HUES64 (cell line): ENCODE measurements at regions not wholly inside any gene's neighbourhood (a gene's known extent, or its start where the extent isn't known, plus 50 kb on each side); places are given as distances from the start of the nearest gene placed in this dataset.

Source experiments
- H3K27ac ChIP-seq: 2 replicates; pipeline ENCODE4 v1.7.0; 2013; ENCODE audit warnings: low read depth, low read length, inconsistent platforms
- H3K27me3 ChIP-seq: 2 replicates; pipeline ENCODE4 v1.6.1; 2013; ENCODE audit warnings: mild to moderate bottlenecking, low read length; ENCODE audit not compliant: insufficient read depth
- H3K36me3 ChIP-seq: 2 replicates; pipeline ENCODE4 v1.6.1; 2013; ENCODE audit warnings: mild to moderate bottlenecking, low read length; ENCODE audit not compliant: insufficient read depth
- H3K4me1 ChIP-seq: 2 replicates; pipeline ENCODE4 v1.6.1; 2013; ENCODE audit warnings: mild to moderate bottlenecking, low read length, moderate library complexity; ENCODE audit not compliant: insufficient read depth
- H3K4me3 ChIP-seq: 2 replicates; pipeline ENCODE4 v1.5.1; 2013; ENCODE audit warnings: mild to moderate bottlenecking, low read length, moderate library complexity
- H3K9ac ChIP-seq: 2 replicates; pipeline ENCODE4 v1.6.1; 2013; ENCODE audit warnings: mild to moderate bottlenecking, low read depth, low read length
- H3K9me3 ChIP-seq: 2 replicates; pipeline ENCODE4 v1.6.1; 2013; ENCODE audit warnings: low read depth, low read length; ENCODE audit not compliant: insufficient read depth
- WGBS: fragments of 150-250, 120-280 bp; methylation state at CpG from one replicate; pipeline ENCODE4 v1.1.7; 2013; ENCODE audit warnings: missing lambda C conversion rate; 5-methylcytosine and 5-hydroxymethylcytosine counted together

DNA sequence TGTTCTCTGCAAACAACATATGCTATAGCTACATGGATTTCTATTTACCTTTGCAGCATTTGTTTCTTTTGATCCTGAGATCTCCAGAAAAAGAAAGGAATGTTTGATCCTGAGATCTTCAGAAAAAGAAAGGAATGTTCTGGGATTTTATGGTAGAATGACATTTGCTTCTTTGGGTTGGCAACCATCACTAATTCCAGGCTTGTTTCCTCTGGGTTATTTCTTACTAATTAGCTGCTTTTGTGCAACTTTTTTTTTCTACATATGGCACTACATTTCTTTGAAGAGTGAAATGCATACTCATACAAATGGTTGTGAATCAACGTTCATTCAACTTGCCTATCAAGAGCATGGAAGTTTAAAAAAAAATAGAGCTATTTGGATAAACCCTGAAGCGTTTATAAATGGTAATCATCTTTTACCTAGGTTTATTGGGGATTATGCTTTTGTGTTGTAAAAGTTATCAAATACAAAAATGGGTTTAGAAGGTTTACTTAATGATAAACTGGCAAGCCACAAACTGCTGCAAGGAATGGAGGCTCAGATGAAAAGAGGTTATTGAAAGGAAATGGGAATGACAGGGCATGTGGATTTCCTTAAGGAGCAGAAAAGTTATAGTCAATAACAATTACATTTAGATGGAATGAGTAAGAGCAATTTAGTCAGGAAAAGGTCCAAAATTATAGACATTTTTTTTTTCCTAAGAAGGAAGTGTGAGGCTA is 95.6 kb upstream of the PCDH18 start:
- H3K27ac ChIP-seq, result no peak overlapping the region
- no peak overlapping the region for H3K4me3 ChIP-seq
- H3K9ac ChIP-seq, result no peak overlapping the region
- H3K36me3 ChIP-seq, result no peaks in the 10 kb centered on the region
- H3K4me1 ChIP-seq, result peaks cover 8% of the 10 kb centered on the region; the same call in 1 of the 2 replicates
- H3K27me3 ChIP-seq, result no peaks in the 10 kb centered on the region
- H3K9me3 ChIP-seq, result no peaks in the 10 kb centered on the region
- WGBS, result 98% methylated on average over 2 of the region's 2 CpGs

DNA sequence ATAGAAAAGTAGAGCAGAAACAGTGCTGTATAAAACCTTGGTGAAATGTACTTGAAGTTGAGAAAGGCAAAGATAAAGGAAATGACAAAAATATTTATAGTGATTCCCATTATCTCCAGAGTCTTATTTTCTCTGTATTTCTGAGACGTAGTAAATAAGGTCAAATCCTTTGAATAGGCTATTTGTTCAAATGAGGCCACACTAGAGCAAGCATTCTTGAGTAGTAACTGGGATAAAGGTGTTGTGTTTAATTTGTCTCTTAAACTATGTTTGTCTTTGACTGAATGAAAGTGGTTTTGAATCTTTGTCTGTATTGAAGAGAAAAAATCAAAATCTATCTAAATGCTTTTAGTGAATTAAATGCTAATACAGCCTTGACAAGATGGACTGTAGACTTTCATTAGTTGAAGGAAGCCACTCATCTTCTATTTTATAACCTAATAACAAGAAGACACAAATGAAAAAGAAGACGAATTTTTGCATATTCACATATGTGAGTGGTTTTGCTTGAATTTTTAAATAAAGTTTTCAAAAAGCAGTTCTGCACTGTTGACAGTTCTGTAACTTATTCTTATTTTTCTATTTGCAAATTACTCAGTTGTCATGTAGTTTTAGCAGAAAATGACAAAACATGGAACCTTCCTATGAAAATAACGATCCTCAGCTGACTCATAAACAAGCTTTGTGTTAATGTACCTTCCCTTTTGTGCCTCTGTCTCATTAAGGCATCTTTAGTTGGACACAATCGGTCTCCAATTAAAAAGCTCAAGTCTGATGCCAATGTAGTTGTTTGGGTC is 94.8 kb upstream of the PCDH18 start:
- H3K4me1 ChIP-seq, result peaks cover 10% of the 10 kb centered on the region; the same call in 1 of the 2 replicates
- H3K9me3 ChIP-seq, result no peaks in the 10 kb centered on the region
- H3K27ac ChIP-seq, result no peak overlapping the region
- no peaks in the 10 kb centered on the region for H3K27me3 ChIP-seq
- H3K4me3 ChIP-seq, result no peak overlapping the region
- WGBS, result 90% methylated on average over 3 of the region's 4 CpGs
- no peaks in the 10 kb centered on the region for H3K36me3 ChIP-seq
- H3K9ac ChIP-seq, result no peak overlapping the region

DNA sequence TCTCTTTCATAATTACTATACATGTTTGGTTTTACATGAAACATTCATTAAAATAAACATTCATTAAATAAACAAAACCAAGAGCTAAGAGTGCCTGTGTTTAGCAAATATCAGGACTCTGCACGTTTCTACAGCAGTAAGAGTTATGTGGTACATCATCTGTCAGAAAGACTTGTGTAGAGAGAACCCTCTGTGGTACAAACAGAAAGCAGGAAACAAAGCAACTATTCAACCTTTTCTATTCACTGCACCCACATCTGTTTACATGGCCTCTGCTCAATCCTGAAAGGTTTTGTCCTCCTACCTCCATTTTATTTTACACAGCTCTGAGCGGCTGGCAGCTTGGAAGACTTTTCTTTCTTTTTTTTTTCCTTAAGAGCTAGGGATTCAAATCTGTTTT is 90.7 kb upstream of the PCDH18 start:
- peaks cover 10% of the 10 kb centered on the region; the same call in 1 of the 2 replicates for H3K4me1 ChIP-seq
- H3K27ac ChIP-seq, result peak overlapping the region; percentile 9; the same call in 1 of the 2 replicates
- peak overlapping the region; percentile 3; the same call in 1 of the 2 replicates for H3K9ac ChIP-seq
- H3K4me3 ChIP-seq, result no peak overlapping the region
- H3K36me3 ChIP-seq, result no peaks in the 10 kb centered on the region
- 81% methylated on average over 2 of the region's 2 CpGs for WGBS
- H3K9me3 ChIP-seq, result no peaks in the 10 kb centered on the region
- no peaks in the 10 kb centered on the region for H3K27me3 ChIP-seq

DNA sequence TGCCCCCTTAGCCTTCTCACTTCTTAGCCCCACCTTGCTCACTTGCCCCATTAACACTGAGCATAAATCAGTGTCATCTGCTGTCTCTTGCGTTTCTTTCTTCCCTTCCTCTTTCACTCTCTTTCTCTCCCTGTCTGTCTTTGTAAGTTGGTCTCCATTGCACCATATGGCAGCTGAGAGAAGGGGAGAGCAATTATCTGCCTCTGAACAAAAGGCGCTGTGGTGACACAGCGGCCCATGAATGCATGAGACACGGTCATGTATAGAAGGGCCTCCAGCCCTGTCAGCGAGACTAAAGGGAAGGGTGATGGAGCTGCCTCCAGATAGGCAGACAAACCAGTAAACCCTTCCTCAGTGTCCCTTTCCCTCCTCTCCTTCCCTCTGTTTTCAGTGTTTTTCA is 88.8 kb upstream of the PCDH18 start:
- Histone ChIP-seq H3K27ac (no peak overlapping the region), H3K9ac (no peak overlapping the region), H3K9me3 (no peaks in the 10 kb centered on the region), H3K4me1 (peaks cover 10% of the 10 kb centered on the region; the same call in 1 of the 2 replicates), H3K4me3 (no peak overlapping the region), H3K36me3 (no peaks in the 10 kb centered on the region), H3K27me3 (no peaks in the 10 kb centered on the region)
- 82% methylated on average over 5 of the region's 5 CpGs for WGBS

DNA sequence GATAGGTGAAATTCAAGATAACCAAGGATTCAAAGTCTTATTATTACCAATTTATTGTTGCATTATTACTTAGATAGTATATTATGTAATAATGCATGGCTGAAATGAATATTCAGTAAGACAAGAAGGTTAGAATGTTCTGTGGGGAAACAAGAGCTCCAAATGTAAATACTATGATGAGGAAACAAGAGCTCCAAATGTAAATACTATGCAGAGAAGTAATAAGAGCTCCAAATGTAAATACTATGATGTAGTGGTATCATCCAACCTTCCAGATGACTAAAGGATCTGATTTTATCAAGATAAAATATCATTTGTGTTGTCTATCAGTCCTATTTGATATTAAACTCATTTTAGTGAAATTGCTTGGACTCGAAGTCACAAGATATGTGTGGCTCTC is 82.2 kb upstream of the PCDH18 start:
- Histone ChIP-seq H3K4me1 (peaks cover 17% of the 10 kb centered on the region), H3K4me3 (no peak overlapping the region), H3K9ac (no peak overlapping the region), H3K9me3 (no peaks in the 10 kb centered on the region), H3K27me3 (no peaks in the 10 kb centered on the region), H3K36me3 (no peaks in the 10 kb centered on the region), H3K27ac (no peak overlapping the region)
- 96% methylated on average over 1 of the region's 1 CpG for WGBS

DNA sequence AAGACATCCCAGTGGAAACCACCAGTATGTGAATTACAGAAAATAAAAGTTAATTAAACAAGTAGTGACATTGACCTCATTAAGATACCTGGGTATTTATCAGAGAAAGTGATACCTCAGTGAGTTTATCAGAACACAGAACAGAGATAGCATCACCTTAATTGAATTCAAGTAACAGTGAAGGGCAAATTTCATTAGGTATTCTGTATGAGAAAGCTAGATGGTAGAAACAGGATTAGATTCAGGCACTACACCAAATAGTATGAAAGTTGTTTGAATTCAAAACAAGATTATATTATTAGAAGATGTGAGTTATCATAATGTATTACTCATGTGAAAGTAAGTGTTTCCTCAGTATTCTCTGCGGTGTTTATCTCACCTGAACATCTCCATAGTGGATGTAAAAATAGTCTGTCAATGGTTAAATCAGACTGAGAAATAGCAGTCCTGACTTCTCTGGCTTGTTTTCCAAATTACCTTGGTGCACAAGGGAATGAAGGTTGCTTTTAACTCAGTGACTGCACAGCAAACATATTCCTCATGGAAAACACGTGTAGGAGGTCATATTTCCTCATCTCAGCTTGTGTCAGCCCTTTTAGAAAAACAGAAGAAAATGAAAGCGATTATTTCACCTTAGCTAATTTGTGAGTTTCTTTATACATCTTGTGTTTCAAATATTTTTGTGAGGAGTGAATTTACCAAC is 79.9 kb upstream of the PCDH18 start:
- H3K9me3 ChIP-seq, result no peaks in the 10 kb centered on the region
- no peaks in the 10 kb centered on the region for H3K27me3 ChIP-seq
- 97% methylated on average over 3 of the region's 3 CpGs for WGBS
- H3K9ac ChIP-seq, result no peak overlapping the region
- H3K4me3 ChIP-seq, result no peak overlapping the region
- no peak overlapping the region for H3K27ac ChIP-seq
- no peaks in the 10 kb centered on the region for H3K36me3 ChIP-seq
- H3K4me1 ChIP-seq, result peaks cover 28% of the 10 kb centered on the region

DNA sequence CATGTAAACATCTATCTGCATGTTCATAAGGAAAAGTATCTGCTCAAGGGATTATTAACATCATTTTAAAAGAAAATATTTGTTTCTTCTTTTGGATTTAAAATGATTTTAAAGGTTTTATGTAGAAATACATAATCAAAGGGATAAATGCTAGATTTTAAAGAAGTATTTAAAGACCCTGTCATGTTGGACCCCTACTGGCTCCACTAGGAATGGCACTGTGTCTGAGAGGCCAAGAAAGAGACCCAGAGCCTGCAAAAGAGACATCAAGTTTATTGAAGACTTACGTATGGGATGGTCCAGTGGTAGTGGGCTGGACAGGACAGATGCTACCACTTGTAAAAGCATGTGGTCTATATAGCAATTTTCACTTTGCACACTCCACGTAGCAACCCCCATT is 78.7 kb upstream of the PCDH18 start:
- Histone ChIP-seq H3K9me3 (no peaks in the 10 kb centered on the region), H3K4me1 (peaks cover 28% of the 10 kb centered on the region), H3K4me3 (no peak overlapping the region), H3K36me3 (no peaks in the 10 kb centered on the region), H3K9ac (no peak overlapping the region), H3K27me3 (no peaks in the 10 kb centered on the region), H3K27ac (no peak overlapping the region)
- WGBS, result 78% methylated on average over 2 of the region's 2 CpGs

DNA sequence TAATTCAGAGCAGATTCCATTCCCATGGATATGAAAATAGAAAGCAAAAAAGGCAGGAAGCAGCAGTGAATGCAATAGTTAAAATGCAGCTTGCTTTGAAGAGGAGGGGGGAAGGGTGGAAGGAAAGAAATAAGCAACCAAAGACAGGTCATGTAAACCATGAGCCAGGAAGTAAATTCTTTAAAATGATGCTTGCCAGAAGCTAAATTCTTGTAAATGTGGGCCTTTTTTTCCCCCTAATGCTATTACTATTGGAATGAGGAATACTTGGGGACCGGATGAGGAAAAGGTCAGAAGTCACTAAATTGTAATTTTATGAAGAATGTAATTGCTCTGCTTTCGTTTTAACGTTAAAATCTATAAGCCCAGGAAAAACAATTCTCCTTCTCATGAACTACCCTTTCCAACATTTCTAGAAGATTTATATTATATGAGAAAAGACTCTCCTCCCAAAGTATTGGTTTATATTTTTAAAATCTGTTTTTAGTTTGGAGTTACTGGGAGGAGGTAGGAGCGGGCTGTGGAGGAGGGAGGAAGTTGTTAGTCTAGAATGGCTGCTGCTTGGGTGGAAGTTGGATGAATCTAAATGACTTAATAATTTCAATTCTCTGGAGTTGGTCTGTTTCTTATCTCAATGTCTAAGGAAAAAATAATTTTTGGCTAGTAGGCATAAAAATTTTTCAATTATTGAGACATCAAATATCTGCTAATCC is 77.6 kb upstream of the PCDH18 start:
- Histone ChIP-seq H3K27ac (peak overlapping the region; percentile 36; the same call in 1 of the 2 replicates), H3K9ac (no peak overlapping the region), H3K36me3 (no peaks in the 10 kb centered on the region), H3K4me1 (peaks cover 28% of the 10 kb centered on the region), H3K27me3 (no peaks in the 10 kb centered on the region), H3K4me3 (no peak overlapping the region), H3K9me3 (no peaks in the 10 kb centered on the region)
- WGBS, result 98% methylated on average over 2 of the region's 4 CpGs

DNA sequence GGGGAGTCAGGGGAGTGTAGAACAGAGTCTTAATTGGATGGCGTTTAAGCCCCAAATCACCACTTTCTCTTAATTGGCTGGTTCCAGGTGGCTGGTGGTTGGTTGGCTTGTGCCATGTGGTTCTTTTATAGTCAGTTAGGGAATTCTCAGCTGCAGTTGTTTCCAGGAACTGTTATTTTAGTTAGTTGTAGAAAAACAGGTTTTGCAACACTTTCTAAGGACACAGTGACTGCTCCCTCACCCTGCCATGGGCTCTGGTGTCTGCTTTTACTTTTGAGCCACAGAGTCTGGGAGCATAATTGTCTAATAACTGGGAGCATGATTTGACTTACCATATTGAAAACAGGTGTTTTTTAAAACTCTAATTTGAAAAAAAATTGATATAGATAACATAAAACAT is 75.8 kb upstream of the PCDH18 start:
- H3K4me3 ChIP-seq, result no peak overlapping the region
- H3K4me1 ChIP-seq, result peaks cover 28% of the 10 kb centered on the region
- no peaks in the 10 kb centered on the region for H3K9me3 ChIP-seq
- no peak overlapping the region for H3K9ac ChIP-seq
- 100% methylated on average over 1 of the region's 1 CpG for WGBS
- H3K27me3 ChIP-seq, result no peaks in the 10 kb centered on the region
- no peaks in the 10 kb centered on the region for H3K36me3 ChIP-seq
- no peak overlapping the region for H3K27ac ChIP-seq

DNA sequence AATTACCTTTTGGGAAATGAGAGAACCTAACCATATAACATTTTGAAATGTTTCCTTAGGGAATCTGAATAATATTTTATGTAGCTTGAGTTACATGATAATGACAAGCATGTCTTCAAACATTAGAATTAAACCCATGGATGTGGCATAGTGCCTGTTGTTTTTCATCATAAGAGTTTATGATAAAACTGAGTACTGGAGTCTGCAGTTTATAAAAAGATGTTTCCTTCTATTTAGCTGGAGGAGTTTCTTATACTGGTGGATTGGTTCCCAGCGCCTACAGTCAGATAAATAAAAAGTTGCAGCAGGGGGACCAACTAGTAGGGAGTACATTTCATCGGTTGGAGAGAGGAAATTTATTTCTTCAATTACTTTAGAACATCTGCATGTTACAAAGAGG is 70.1 kb upstream of the PCDH18 start:
- WGBS, result 92% methylated on average over 1 of the region's 2 CpGs
- H3K27ac ChIP-seq, result no peak overlapping the region
- no peaks in the 10 kb centered on the region for H3K36me3 ChIP-seq
- no peak overlapping the region for H3K9ac ChIP-seq
- no peaks in the 10 kb centered on the region for H3K9me3 ChIP-seq
- no peaks in the 10 kb centered on the region for H3K27me3 ChIP-seq
- peaks cover 2% of the 10 kb centered on the region; the same call in 1 of the 2 replicates for H3K4me1 ChIP-seq
- H3K4me3 ChIP-seq, result no peak overlapping the region
